ENCODE measurements at regions not wholly inside any gene's neighbourhood (a gene's known extent, or its start where the extent isn't known, plus 50 kb on each side); places are given as distances from the start of the nearest gene placed in this dataset.

DNA sequence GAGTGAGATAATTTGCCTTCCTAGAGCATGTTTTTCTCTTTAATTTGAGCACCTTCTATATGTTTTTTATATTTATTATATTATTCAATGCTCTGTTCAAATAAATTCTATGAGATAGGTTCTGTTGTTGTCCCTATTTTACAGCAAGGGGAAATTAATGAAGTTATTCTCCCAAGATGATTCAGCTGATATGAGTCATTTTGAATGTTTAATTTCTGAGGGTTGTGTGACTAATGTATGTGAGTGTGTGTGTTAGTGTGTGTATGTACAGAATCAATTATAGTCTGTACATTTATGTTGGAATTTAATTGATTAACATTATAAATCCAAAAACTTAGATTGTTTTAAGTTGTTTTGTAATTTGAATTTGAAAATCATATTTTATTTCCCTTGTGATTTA lies 1536.7 kb upstream of the B3GALT2 start:
- TF ChIP-seq POLR2A (IDR thresholded peaks at IDR 0.05), result no peak
- TF ChIP-seq CTCF (IDR thresholded peaks at IDR 0.05 in 4 of 5, conservative IDR thresholded peaks at IDR 0.05 in 1 of 5), result no peak
- ATAC-seq (no peak), DNase-seq (no peak)
- H3K36me3 ChIP-seq, result no peaks in the 10 kb centered on the region
- H3K9me3 ChIP-seq, result no peaks in the 10 kb centered on the region
- H3K27me3 ChIP-seq, result no peaks in the 10 kb centered on the region
- in situ Hi-C loops (cut with MboI; ENCODE audit: low sequenced_read_pairs in 4 of 4) (no loop called here), intact Hi-C loops (cut with DNase I; ENCODE audit: low total_unique reads) (no loop called here)
- H3K4me3 ChIP-seq, result no peak overlapping the region
- no peaks in the 10 kb centered on the region for H3K4me1 ChIP-seq
- no peak overlapping the region for H3K27ac ChIP-seq

GRCh38 chr1:194717941-194718340 lies 1531.5 kb upstream of the B3GALT2 start:
- H3K36me3 ChIP-seq, result no peaks in the 10 kb centered on the region
- no peaks in the 10 kb centered on the region for H3K27me3 ChIP-seq
- no peaks in the 10 kb centered on the region for H3K4me1 ChIP-seq
- H3K4me3 ChIP-seq, result no peak overlapping the region
- TF ChIP-seq POLR2A (IDR thresholded peaks at IDR 0.05) (no peak), CTCF (IDR thresholded peaks at IDR 0.05 in 4 of 5, conservative IDR thresholded peaks at IDR 0.05 in 1 of 5) (no peak)
- no peaks in the 10 kb centered on the region for H3K9me3 ChIP-seq
- H3K27ac ChIP-seq, result no peak overlapping the region
- in situ Hi-C loops (cut with MboI; ENCODE audit: low sequenced_read_pairs in 4 of 4), result no loop called here
- intact Hi-C loops (cut with DNase I; ENCODE audit: low total_unique reads), result no loop called here
- DNase-seq, result no peak
- ATAC-seq, result no peak

DNA sequence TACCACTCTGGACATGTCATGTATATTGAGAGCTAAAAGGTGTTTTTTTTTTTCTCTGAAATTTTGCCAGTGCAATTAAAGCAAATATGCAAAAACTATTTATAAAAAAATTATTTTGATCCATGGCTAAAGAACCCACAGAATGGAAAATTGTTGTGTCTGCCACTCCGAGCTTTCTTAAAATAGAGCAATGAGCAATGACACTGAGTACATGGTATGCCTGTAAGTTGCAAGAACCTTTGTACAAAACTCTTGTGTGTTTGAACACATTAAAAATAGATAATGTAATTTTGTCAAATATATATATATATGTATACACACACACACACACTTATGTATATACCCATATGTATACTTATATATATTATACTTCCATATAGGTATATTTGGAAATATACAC lies 1530.9 kb upstream of the B3GALT2 start:
- H3K9me3 ChIP-seq, result no peaks in the 10 kb centered on the region
- ATAC-seq (no peak), DNase-seq (no peak)
- intact Hi-C loops (cut with DNase I; ENCODE audit: low total_unique reads), result no loop called here
- TF ChIP-seq CTCF (IDR thresholded peaks at IDR 0.05 in 4 of 5, conservative IDR thresholded peaks at IDR 0.05 in 1 of 5) (no peak), POLR2A (IDR thresholded peaks at IDR 0.05) (no peak)
- H3K36me3 ChIP-seq, result no peaks in the 10 kb centered on the region
- H3K4me1 ChIP-seq, result no peaks in the 10 kb centered on the region
- in situ Hi-C loops (cut with MboI; ENCODE audit: low sequenced_read_pairs in 4 of 4), result no loop called here
- no peaks in the 10 kb centered on the region for H3K27me3 ChIP-seq
- H3K4me3 ChIP-seq, result no peak overlapping the region
- no peak overlapping the region for H3K27ac ChIP-seq

GRCh38 chr1:194710671-194711070 lies 1524.3 kb upstream of the B3GALT2 start:
- ATAC-seq, result no peak
- no peaks in the 10 kb centered on the region for H3K36me3 ChIP-seq
- DNase-seq, result no peak
- H3K4me1 ChIP-seq, result no peaks in the 10 kb centered on the region
- TF ChIP-seq CTCF (IDR thresholded peaks at IDR 0.05 in 4 of 5, conservative IDR thresholded peaks at IDR 0.05 in 1 of 5) (no peak), POLR2A (IDR thresholded peaks at IDR 0.05) (no peak)
- intact Hi-C loops (cut with DNase I; ENCODE audit: low total_unique reads) (no loop called here), in situ Hi-C loops (cut with MboI; ENCODE audit: low sequenced_read_pairs in 4 of 4) (no loop called here)
- H3K4me3 ChIP-seq, result no peak overlapping the region
- no peaks in the 10 kb centered on the region for H3K9me3 ChIP-seq
- H3K27me3 ChIP-seq, result no peaks in the 10 kb centered on the region
- no peak overlapping the region for H3K27ac ChIP-seq

- in situ Hi-C loops (cut with MboI; ENCODE audit: low sequenced_read_pairs in 4 of 4), result no loop called here
Measured at GRCh38 chr1:194709439-194709838, 1523.0 kb upstream of the B3GALT2 start.

More at GRCh38 chr1:194709439-194709838, 1523.0 kb upstream of the B3GALT2 start:
- DNase-seq (no peak), ATAC-seq (no peak)
- H3K27ac ChIP-seq, result no peak overlapping the region
- TF ChIP-seq CTCF (IDR thresholded peaks at IDR 0.05 in 4 of 5, conservative IDR thresholded peaks at IDR 0.05 in 1 of 5) (no peak), POLR2A (IDR thresholded peaks at IDR 0.05) (no peak)
- H3K4me3 ChIP-seq, result no peak overlapping the region
- no peaks in the 10 kb centered on the region for H3K9me3 ChIP-seq
- no peaks in the 10 kb centered on the region for H3K36me3 ChIP-seq
- no peaks in the 10 kb centered on the region for H3K27me3 ChIP-seq
- intact Hi-C loops (cut with DNase I; ENCODE audit: low total_unique reads), result no loop called here
- H3K4me1 ChIP-seq, result no peaks in the 10 kb centered on the region
